HEK293 (cell line): ENCODE measurements at regions not wholly inside any gene's neighbourhood (a gene's known extent, or its start where the extent isn't known, plus 50 kb on each side); places are given as distances from the start of the nearest gene placed in this dataset.

Source experiments
- MZF1 ChIP-seq: fragments of 450-650 bp; formaldehyde crosslinking; IDR thresholded peaks from 2 replicates; pipeline ENCODE4 v1.5.1; 2017; ENCODE audit warnings: missing biosample characterization, missing genetic modification characterization, borderline replicate concordance
- ZBTB20 ChIP-seq: fragments of 450-650 bp; formaldehyde crosslinking; IDR thresholded peaks from 2 replicates; pipeline ENCODE4 v1.5.1; 2016; ENCODE audit warnings: missing biosample characterization, missing genetic modification characterization
- ZNF138 ChIP-seq: fragments of 450-650 bp; formaldehyde crosslinking; IDR thresholded peaks from 2 replicates; pipeline ENCODE4 v1.5.1; 2016; ENCODE audit warnings: missing biosample characterization, missing genetic modification characterization, borderline replicate concordance
- ZNF239 ChIP-seq: fragments of 450-650 bp; formaldehyde crosslinking; IDR thresholded peaks from 2 replicates; pipeline ENCODE4 v1.5.1; 2016; ENCODE audit warnings: missing biosample characterization, missing genetic modification characterization
- ZNF791 ChIP-seq: fragments of 450-650 bp; formaldehyde crosslinking; IDR thresholded peaks from 2 replicates; pipeline ENCODE4 v1.5.1; 2016; ENCODE audit warnings: missing biosample characterization, missing genetic modification characterization
- TF ChIP-seq, protein P1 (sequence below): fragments of 450-650 bp; formaldehyde crosslinking; IDR thresholded peaks from 2 replicates; pipeline ENCODE4 v1.5.1; 2016; ENCODE audit warnings: missing biosample characterization, missing genetic modification characterization
- TF ChIP-seq, protein P2 (sequence below): sonication (generic); formaldehyde crosslinking; IDR thresholded peaks from 2 replicates; pipeline ENCODE4 v1.8.1; 2022; ENCODE audit warnings: mild to moderate bottlenecking, moderate library complexity, missing genetic modification reagents

DNA sequence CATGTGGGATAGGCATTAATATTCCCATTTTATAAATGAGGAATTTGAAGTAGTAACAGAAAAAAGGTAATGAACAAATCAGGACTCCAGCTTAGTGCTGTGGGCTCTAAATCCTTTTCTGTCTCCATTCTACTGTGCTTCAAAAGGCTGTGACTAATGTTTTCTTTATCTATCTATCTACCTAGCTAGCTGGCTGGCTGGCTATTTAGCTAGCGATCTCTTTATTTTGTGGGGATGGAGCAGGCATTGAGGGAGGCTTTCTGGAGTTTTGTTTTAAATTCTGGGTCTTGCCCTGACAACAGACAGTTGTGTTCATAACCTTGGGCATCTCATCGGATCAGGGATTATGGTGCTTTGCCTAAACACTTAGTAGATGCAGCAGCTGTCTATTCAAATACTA lies 139.2 kb downstream of the SOX4 start:
- TF ChIP-seq ZNF791 (tag by site-specific recombination), result no peak
- no peak for TF ChIP-seq ZNF138 (tag by site-specific recombination)
- TF ChIP-seq MZF1 (tag by site-specific recombination), result no peak
- TF ChIP-seq, protein P1, sequence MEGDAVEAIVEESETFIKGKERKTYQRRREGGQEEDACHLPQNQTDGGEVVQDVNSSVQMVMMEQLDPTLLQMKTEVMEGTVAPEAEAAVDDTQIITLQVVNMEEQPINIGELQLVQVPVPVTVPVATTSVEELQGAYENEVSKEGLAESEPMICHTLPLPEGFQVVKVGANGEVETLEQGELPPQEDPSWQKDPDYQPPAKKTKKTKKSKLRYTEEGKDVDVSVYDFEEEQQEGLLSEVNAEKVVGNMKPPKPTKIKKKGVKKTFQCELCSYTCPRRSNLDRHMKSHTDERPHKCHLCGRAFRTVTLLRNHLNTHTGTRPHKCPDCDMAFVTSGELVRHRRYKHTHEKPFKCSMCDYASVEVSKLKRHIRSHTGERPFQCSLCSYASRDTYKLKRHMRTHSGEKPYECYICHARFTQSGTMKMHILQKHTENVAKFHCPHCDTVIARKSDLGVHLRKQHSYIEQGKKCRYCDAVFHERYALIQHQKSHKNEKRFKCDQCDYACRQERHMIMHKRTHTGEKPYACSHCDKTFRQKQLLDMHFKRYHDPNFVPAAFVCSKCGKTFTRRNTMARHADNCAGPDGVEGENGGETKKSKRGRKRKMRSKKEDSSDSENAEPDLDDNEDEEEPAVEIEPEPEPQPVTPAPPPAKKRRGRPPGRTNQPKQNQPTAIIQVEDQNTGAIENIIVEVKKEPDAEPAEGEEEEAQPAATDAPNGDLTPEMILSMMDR, result no peak
- TF ChIP-seq, protein P2, sequence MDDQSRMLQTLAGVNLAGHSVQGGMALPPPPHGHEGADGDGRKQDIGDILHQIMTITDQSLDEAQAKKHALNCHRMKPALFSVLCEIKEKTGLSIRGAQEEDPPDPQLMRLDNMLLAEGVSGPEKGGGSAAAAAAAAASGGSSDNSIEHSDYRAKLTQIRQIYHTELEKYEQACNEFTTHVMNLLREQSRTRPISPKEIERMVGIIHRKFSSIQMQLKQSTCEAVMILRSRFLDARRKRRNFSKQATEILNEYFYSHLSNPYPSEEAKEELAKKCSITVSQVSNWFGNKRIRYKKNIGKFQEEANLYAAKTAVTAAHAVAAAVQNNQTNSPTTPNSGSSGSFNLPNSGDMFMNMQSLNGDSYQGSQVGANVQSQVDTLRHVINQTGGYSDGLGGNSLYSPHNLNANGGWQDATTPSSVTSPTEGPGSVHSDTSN (CRISPR knock-in tag), result no peak
- no peak for TF ChIP-seq ZBTB20 (tag by site-specific recombination)
- TF ChIP-seq ZNF239 (tag by site-specific recombination), result no peak
